GM19023 (cell line): ENCODE measurements at regions not wholly inside any gene's neighbourhood (a gene's known extent, or its start where the extent isn't known, plus 50 kb on each side); places are given as distances from the start of the nearest gene placed in this dataset.

ENCODE experiments used
- ATAC-seq: cut with Tn5 transposase; IDR thresholded peaks from one replicate; pipeline ENCODE4 v1.9.1; 2021; ENCODE audit warnings: mild to moderate bottlenecking, moderate library complexity; ENCODE audit not compliant: unreplicated experiment

DNA sequence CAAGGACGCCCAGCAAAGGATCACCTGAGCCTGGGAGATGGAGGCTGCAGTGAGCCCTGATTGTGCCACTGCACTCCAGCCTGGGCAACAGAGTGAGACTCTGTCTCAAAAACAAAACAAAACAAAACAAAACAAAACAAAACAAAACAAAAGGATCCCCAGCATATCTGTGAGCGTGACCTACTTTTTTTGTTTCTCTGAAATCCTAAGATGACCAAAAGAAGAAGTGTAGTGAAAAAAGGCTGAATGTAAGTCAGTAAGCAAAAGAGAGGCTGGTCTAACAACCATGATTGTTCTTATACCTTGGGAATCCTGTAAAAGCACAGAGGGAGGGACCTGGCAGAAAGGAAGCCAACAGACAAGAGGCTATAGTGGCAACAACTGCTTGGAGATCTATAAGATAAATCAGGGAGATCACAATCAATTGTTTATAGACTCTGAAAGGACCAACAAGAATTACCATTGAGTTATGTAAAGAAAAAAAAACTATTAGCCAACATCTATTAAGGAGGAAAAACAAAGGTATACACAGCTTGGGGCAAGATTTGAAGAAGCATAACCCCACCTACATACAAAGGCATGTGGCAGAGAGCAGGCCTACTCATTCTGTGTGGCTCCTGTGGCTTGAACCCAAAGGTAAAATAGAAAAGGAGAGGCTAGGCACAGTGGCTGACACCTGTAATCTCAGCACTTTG, 255.2 kb upstream of the KLF14 start:
- ATAC-seq: no peak

DNA sequence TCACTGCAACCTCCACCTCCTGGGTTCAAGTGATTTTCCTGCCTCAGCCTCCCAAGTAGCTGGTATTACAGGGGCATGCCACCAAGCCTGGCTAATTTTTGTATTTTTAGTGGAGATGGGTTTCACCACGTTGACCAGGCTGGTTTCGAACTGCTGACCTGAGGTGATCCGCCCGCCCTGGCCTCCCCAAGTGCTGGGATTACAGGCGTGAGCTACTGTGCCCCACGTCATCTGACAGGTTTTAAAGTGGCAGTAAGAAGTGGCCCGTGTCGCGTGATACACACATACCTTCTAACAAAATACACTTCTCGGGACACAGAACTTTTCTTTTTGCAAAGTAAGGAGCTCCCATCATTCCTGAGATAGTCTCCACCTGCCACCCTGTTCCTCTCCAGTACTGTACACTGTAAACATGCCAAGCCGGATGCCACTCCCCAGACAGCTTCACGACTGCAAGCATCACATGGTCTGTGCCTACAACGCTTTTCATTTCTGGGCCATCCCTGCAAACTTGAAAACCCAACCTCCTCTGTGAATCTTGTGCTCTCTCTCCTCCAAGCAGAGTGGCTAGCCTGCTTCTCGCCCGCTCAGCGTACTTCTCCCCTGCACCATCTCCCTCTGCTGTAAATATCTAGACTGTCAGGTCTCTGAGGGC, 256.3 kb upstream of the KLF14 start:
- no peak for ATAC-seq

DNA sequence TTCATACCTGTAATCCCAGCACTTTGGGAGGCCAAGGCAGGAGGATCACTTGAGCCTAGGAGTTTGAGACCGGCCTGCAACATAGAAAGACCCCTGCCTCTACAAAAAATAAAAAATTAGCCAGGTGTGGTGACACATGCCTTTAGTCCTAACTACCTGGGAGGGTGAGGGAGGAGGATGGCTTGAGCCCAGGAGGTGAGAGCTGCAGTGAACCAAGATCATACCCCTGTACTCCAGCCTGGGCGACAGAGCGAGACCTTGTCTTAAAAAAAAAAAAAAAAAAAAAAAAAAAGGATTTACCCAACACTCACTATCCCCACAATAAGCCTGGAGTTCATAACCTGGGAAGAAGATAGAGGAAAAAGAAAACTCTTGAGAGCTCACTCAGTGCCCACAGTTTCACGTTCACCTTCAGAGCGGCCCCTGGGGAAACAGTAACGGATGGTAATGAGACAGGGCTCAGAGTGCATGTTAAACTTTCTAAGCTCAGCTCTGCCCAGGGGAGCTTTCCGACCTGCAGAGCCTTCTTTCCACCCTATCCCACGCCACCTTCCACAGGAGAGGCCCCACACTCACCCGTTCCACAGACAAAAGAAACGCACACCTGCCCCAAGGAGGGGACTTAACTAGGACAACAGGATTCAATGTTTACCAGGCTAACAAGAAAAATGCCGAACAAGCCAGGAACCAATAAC, 259.8 kb upstream of the KLF14 start:
- no peak for ATAC-seq

DNA sequence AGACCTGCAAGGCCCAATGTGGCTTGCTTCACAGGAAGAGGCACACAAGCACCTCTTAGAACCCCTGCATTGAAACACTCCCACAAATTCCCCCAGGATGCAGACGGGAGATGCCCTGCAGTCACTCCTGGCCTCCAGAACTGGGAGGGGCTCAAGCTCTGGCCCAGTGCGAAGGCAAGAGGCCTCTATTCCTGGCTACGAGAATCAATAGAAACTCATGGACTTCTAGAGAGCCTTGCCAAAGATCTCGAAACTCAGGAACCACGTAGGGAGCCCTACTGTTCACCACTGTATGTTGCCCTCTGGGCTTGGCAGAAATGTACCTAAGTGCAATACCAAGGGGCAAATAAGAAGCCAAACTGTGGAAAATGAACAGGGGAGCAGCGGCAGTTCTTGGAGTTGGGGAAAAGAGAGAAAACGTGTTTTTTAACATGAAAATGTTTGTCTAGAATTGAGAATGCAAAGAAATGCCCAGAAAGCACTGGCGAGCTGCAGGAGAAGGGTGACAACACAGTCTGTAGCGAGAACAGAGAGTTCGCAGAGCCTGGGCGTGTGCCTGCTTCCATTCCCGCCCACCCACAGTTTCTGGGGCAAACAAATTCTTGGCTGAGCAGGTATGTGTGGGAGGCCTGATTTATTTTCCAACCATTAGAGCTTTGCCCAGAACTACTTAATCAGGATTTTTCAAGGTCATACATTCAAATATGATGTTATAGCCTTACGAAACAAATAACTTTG, 260.5 kb upstream of the KLF14 start:
- ATAC-seq: no peak

DNA sequence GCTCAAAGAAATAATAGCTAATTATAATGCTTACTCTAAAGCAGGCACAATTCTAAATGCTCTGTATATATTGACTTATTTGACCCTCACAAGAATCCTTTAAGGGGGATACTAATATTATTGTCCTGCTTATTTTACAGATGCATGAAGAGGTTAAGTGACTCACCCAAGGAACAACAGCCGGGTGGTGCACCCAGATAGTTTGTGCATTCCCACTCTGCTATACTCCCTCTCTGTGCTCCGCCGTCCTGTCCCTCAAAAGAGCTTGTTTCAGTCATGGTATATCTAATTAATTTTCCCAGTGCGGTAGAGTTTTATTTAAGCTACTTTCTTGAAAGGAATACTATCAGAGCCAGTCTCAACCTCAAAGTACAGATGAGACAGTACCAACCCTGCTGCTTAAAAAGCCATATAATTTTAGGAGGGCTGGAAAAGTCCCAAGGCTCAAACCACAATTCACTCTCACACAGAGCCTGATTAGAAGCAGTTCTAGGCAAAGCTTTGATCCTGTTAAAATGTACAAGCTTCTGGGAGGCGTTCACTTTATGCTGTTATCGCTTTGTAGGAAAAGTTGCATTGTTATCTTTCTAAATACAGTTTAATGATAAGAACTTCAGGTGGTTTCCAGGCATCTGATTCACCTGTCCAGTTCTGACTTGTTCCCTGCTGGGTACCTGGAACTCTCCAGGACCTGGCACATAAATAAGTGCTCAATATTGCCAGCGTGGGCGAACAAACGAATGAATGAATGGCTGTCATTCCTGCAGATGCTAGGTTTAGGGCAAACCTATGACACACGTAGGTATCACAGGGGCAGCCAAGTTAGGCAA, 261.5 kb upstream of the KLF14 start:
- ATAC-seq: no peak

DNA sequence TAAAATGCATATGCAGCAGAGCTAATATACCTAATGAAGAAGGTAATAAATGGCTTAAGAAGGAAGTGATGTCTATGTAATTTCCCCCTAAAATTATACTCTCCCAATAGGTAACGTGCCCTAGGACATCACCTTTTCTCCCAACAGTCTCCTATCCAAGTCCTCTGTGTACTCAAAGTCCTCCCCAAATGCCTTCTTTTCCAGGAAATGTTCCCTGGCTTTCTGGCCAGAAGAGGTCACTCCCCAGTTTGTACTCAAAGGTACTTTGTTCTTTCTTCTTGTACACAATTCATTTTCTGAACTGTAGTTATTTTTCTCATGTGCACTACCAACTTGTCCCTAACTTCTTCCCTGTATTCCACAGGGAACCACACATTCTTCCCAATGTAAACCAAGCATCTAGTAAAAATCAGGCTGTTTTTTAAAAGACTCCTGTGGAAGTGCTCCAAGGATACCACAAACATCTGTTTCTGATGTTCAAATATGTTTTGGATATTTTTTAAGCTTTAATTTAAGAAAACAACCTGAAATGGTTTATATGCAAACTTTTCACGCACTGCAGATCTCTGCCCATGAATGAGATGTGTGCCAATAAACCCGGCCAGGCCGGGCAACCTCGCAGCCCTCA, 262.3 kb upstream of the KLF14 start:
- ATAC-seq: no peak

DNA sequence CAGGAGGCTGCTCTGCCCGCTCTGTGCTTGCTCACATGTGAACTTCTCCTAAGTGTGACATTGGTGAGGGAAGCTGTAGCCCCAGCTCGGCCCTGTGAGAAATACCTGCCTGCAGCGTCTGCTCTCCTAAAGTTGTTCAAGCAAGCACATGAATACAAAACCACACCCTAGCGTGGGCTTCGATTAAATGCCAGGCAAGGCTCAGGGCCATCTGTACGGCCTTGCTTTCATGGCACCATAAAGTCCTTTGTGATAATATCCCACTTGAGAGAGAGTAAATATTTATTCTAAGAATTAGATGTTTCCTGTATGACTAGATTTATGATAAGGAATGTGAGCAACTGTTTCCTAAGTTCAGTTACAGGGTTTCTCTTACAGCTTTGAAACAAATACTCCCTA, 262.8 kb upstream of the KLF14 start:
- no peak for ATAC-seq

DNA sequence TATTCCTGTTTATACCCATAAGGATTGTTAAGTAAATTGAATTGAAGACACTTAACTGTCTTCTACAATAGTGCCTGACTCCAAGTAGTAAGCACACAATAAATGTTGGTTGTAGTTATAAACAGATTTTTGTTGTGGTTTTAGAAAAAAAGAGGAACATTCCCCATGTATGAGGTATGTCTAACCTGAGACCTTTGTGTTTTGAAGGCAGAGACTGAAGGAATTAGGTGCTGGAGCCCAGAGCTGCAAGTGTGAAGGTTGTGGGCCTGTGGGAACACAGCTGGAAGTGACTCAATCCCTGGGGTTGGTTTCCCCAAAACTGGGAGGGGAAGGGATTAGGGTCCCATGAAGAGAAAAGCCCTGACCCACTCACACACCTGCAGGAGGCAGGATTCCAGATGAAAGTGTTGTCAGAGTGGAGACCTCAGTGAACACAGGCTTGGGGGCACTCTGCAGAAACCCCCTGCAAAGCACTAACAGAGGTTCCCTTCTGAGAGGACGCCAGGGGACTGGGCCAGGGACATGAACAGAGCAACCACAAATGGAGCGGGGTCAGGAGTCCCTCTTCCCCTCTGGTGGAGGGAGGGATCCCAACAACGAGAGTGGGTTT, 265.1 kb upstream of the KLF14 start:
- ATAC-seq: no peak

DNA sequence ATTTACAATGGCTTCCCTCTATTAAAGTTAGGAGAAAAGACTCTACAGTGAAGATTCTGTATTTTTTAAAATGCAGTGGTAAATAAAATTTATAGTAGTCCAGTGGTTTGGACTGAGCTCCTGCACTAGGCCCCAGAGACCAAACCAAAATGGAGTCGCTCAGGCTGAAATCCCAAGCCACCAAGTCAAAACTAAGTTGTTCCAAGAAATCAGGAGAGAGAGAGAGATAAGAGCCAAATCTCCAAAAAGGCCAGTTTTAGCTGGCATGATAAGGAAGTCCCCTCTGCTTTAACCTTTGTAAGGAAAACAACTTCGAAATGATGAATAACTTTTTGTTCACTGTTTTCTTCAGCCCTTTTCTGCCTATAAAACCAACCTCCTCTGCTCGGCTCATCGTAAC, 265.9 kb upstream of the KLF14 start:
- no peak for ATAC-seq

DNA sequence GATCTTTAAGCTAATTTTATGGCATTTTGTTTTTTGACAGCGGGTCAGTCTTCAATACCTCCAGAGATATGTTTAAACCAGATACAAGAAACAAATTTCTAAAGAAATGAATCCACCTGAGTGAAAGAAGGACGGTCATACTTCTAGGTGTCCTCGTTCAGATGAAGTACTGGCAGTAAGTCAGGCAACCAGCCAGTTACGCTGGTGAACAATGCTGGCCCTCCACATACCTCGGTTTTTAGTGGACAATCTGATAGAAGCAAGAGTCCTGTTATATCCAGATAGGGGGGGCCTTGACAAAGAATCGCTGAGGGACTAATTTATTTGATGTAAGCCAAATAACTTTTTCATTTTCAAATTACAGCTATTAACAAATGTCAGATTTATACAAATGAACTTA, 266.4 kb upstream of the KLF14 start:
- ATAC-seq: no peak

DNA sequence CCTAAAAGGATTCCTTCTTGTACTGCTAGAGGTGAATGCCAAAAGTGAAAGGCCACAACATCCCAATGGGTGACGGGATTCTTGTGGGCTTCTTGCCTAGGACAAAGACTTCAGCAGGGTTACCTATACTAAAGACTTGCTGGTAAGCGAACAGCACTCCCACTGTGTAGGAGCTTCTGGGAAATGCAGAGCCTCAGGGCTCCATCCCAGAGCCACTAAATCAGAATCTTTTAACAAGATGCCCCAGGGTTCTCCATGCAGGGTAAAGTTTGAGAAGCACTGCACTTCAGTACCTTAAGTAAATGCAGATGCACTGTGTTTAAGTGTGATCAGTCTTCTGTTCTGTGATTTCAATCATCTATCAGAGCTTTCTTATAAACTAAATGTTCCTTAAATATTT, 266.9 kb upstream of the KLF14 start:
- ATAC-seq: no peak

DNA sequence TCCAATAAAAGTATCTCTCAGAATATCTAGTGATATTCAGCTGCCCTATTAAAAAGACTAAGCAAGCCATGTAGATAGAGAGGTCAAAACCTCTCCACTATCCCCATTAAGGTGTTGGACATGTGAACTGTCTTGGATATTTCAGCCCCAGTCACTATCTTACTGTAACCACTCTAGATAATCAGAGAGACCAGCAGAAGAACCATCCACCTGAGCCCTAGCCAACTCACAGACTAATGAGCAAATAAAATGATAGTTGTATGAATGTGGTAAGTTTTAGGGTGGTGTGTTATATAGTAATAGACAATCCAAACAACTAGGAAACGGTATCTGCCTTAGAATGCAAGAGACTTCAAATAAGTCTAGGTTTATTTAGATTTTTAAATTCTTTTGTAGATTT, 268.6 kb upstream of the KLF14 start:
- no peak for ATAC-seq

DNA sequence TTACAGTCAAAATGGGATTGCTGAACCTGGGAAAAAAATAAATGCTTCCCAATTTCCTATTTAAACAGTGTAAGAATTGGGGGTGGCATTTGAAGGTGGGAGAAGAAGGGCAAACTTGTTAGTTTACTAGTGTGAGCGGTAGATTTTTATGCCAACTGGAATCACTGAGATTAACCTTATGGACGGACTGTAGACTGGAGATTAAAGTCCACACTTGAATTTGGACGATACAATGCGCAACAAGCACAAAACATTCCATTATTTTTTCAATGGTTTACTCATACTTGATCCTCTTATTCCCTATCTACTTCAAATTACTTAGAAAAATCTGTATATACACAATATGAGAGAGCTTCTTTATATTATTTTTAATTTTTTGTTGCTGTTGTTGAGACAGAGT, 269.6 kb upstream of the KLF14 start:
- ATAC-seq: no peak

DNA sequence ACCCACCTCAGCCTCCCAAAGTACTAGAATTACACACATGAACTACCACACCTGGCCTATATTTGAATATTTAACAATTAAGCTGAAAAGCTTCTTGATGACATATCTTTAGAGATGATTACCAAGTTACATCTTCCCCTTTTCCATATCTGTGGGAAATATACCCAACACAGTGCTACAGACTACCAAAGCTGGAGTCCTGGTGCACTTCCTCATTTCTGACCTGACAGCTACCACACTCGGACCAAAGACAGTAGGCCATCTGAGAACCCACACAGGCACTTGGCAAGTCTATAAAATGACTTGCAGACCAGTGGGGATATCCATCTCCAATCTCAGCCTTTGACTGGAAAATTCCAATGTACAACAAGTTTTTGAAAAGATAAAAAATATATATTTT, 270.4 kb upstream of the KLF14 start:
- ATAC-seq: no peak

DNA sequence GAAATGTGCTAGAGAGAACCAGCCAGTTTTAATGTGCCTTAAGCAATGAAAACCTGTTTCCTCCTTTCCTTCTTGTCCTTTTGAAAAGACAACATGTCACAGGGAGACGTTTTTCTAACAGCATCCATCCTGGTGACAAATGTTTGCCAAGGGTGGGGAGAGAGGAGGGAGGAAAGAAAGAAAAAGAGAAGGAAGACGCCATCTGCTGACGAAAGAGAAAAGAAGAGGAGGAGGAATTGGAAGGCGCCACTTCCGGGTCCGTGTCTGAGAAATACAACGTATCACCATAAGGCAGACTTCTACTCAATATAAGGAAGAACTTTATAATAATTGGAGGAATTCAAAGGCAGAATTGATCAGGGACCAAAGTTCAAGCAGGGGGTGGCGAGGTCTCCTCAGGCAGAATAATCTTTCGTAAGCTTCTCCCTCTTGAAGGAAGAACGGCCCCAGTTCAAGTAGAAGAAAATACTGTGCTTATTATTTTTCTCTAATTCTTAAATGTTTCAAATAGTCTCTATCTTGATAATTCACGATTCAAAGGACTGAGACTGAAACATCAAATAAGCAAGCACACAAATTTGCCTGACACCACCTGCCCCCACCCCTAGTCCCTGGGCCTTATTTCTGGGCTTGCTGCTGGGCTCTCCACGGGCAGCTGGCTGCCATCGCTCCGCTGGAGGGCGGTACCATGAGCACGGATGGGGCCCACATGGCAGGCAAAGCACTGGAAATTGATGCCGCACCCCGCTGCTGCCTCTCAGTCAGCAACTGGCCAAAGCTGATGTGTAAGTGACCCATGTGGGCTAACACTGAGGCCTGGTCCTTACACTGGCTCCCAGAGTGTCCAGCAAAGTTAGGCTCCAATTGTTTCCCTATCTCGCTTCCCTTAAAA, 273.7 kb upstream of the KLF14 start:
- ATAC-seq: peak; percentile 39

DNA sequence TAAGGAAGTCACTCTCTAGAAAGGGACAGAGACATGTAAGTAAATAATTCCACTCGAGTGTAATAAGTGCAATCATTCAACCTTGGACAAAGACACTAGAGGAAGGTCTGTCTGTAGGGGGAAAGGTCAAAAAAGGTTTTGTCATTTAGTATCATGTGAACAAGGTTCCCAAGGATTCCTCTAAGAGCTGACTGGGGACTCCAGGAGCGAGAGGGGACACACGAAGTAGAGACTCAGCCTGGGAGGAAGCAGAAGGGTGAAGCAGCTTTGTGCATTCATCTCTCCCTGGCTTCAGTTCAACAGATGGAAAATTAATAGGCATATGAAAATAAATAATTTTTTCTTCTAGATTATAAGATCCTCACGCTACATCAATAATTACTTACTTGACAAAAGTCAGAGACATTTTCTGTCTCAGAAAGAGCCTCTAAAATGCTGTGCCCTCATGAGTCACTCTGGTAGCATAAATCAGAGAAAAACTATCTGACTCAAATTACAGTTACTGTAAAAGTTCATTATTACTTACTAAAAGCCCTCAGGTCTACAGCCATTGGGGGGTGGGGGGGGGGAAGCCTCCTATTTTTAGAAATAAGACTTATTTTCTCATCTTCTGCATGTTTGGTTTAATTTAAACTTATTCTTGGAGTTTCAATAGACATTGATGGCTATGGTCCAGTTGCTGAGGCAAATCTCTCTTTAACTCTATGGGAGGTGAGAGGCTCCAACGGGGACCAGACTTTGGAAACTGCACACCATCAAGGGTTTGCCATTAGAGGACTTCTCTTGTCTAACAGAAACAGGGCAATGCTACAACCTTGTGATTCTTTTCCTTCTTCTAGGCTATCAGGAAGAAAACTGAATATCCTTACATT, 275.1 kb upstream of the KLF14 start:
- no peak for ATAC-seq

DNA sequence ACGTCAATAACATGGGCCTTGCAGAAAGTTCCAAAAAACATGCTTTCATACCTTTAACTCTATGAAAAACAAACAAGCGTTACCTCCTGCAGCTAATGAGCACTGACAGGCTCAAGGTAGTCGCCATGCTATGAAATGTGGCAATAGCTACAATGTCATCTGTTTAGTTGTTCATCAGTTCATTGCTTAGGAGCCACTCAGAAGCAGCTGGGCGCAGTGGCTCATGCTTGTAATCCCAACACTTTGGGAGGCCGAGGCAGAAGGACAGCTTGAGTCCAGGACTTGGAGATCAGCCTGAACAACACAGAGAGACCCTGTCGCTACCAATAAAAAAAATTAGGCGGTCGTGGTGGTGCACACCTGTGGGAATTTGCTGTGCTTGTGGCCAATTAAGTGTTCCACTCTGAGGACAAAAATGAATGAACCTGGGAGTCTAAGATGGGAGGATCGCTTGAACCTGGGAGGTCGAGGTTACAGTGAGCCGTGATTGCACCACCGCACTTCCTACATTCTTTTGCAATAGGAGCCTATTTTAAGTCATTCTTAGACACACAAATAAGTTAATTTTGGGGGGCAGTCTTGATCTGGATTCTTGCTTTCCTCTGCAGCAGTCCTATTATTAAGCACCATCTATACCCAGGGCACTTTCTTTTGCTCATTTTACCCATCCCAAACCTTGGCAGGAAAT, 276.2 kb upstream of the KLF14 start:
- no peak for ATAC-seq
